CD4-positive, alpha-beta memory T cell (primary cell): ENCODE measurements at regions not wholly inside any gene's neighbourhood (a gene's known extent, or its start where the extent isn't known, plus 50 kb on each side); places are given as distances from the start of the nearest gene placed in this dataset.

Experiments used
- CTCF ChIA-PET: fragments of 350-600 bp; sonication (Branson Sonifier 250); formaldehyde crosslinking; loops from one replicate; lab custom pipeline; 2021; ENCODE audit warnings: inconsistent platforms; ENCODE audit not compliant: partially characterized antibody; lab: Charles Lee
- POLR2A ChIA-PET: fragments of 350-600 bp; sonication (Branson Sonifier 250); formaldehyde crosslinking; loops from one replicate; lab custom pipeline; 2021; ENCODE audit not compliant: partially characterized antibody; lab: Charles Lee
- DNase-seq, 5 donors: peaks; one replicate each; pipeline versions ENCODE4 v3.0.0 to v3.0.0-alpha.2; 2020 to 2022; ENCODE audit warnings: mixed read lengths in 1 of 5
- H3K27ac ChIP-seq: one replicate; pipeline ENCODE4 v1.7.0; 2013; ENCODE audit warnings: low read depth, low read length
- H3K27me3 ChIP-seq: 2 replicates; pipeline ENCODE4 v1.7.0; 2013; ENCODE audit warnings: mild to moderate bottlenecking, low read length, moderate library complexity; ENCODE audit not compliant: insufficient read depth
- H3K36me3 ChIP-seq: 2 replicates; pipeline ENCODE4 v1.7.0; 2013; ENCODE audit warnings: mild to moderate bottlenecking, low read length, moderate library complexity; ENCODE audit not compliant: insufficient read depth
- H3K4me1 ChIP-seq: 2 replicates; pipeline ENCODE4 v1.7.0; 2013; ENCODE audit warnings: mild to moderate bottlenecking, low read length, moderate library complexity; ENCODE audit not compliant: insufficient read depth
- H3K4me3 ChIP-seq, 2 donors: one replicate each; pipeline ENCODE4 v1.7.0; 2013; ENCODE audit warnings: low read length in 2 of 2, mild to moderate bottlenecking in 1 of 2
- H3K9me3 ChIP-seq, 2 donors: one replicate each; pipeline ENCODE4 v1.7.0; 2013; ENCODE audit warnings: low read length in 2 of 2, control low read depth in 1 of 2; ENCODE audit not compliant: control insufficient read depth in 1 of 2
- H3K27ac Mint-ChIP-seq, 7 donors: one replicate each; pipeline ENCODE4 v1.8.0; 2020 to 2021; ENCODE audit warnings: mixed read lengths in 7 of 7, mild to moderate bottlenecking in 6 of 7, inconsistent platforms in 3 of 7, moderate library complexity in 3 of 7
- H3K27me3 Mint-ChIP-seq, 2 donors: one replicate each; pipeline ENCODE4 v1.8.0; 2020 to 2021; ENCODE audit warnings: mixed read lengths in 2 of 2
- H3K36me3 Mint-ChIP-seq, 2 donors: one replicate each; pipeline ENCODE4 v1.8.0; 2020 to 2021; ENCODE audit warnings: mixed read lengths in 2 of 2, inconsistent platforms in 1 of 2, mild to moderate bottlenecking in 1 of 2
- H3K4me1 Mint-ChIP-seq, 4 donors: one replicate each; pipeline ENCODE4 v1.8.0; 2020 to 2021; ENCODE audit warnings: mixed read lengths in 4 of 4, mild to moderate bottlenecking in 1 of 4
- H3K4me3 Mint-ChIP-seq, 8 donors: one replicate each; pipeline ENCODE4 v1.8.0; 2020 to 2021; ENCODE audit warnings: mixed read lengths in 8 of 8, mild to moderate bottlenecking in 7 of 8, moderate library complexity in 6 of 8, inconsistent platforms in 3 of 8
- H3K9me3 Mint-ChIP-seq, 8 donors: one replicate each; pipeline ENCODE4 v1.8.0; 2020 to 2021; ENCODE audit warnings: mixed read lengths in 8 of 8, mild to moderate bottlenecking in 5 of 8, inconsistent platforms in 3 of 8, moderate library complexity in 1 of 8
- intact Hi-C: fragments of 100-400 bp; cut with micrococcal nuclease; formaldehyde crosslinking; loops from one replicate; pipeline ENCODE4 v1.15.1; 2023

DNA sequence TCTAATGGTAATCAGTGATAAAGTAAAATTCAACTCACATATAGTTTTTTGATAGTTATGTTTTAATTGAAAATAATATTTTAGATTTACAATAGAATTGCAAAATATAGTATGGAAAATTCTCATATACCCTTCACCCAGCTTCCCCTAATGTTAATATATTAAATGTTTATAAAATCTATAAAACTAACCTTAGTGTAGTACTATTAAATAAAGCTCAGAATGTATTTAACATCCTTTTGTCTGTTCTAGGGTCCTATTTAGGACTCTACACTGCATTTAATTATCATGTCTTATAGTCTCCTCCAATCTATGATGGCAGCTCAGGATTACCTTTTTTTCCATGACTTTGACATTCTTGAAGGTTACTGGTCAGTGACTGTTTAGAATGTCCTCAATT lies 389.2 kb downstream of the LMX1A start:
- Histone ChIP-seq H3K4me1 (no peaks in the 10 kb centered on the region), H3K27me3 (no peaks in the 10 kb centered on the region), H3K9me3 (no peaks in the 10 kb centered on the region), H3K27ac (no peak overlapping the region), H3K4me3 (no peak overlapping the region), H3K36me3 (no peaks in the 10 kb centered on the region)
- CTCF ChIA-PET: interaction anchor here (1.0 kb wide), 1 partner anchor 15 kb away, joined by 3 read pairs; no protein-coding TSS in a partner anchor
- no peak overlapping the region for H3K4me3 Mint-ChIP-seq
- no peak overlapping the region for H3K27ac Mint-ChIP-seq
- peaks cover 0 to 15% (median 2%) of the 10 kb centered on the region in 8 donors for H3K9me3 Mint-ChIP-seq
- DNase-seq: no peak
- H3K4me1 Mint-ChIP-seq: no peaks in the 10 kb centered on the region
- POLR2A ChIA-PET: no interaction called here
- H3K27me3 Mint-ChIP-seq: no peaks in the 10 kb centered on the region
- H3K36me3 Mint-ChIP-seq: no peaks in the 10 kb centered on the region
- intact Hi-C loops: no loop called here

DNA sequence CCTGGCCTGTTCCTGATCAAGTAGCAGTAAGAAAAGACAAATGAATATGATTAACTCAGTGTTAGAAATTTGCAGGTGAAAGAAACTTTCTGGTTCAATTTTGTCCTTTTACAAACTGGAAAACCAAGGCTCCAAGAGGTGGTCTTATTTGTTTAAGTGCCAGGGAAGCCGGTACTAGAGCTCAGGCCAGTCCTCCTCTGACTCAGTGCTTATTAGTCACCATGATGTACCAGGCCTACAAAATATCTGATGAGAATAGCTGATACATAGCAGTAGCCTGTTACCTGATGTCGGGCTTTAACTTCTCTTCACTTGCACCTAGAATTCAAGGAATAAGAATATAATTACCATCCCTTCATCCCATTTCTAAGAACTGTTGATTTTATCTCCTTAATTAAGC lies 394.8 kb downstream of the LMX1A start:
- H3K36me3 Mint-ChIP-seq: no peaks in the 10 kb centered on the region
- Histone ChIP-seq H3K36me3 (no peaks in the 10 kb centered on the region), H3K4me3 (no peak overlapping the region), H3K27ac (no peak overlapping the region), H3K9me3 (no peaks in the 10 kb centered on the region), H3K4me1 (no peaks in the 10 kb centered on the region), H3K27me3 (no peaks in the 10 kb centered on the region)
- ChIA-PET POLR2A (no interaction called here), CTCF (no interaction called here)
- H3K27ac Mint-ChIP-seq: no peak overlapping the region
- no peak for DNase-seq
- peaks cover 0 to 12% (median 0%) of the 10 kb centered on the region in 8 donors for H3K9me3 Mint-ChIP-seq
- no peak overlapping the region for H3K4me3 Mint-ChIP-seq
- no peaks in the 10 kb centered on the region for H3K4me1 Mint-ChIP-seq
- intact Hi-C loops: no loop called here
- H3K27me3 Mint-ChIP-seq: no peaks in the 10 kb centered on the region

DNA sequence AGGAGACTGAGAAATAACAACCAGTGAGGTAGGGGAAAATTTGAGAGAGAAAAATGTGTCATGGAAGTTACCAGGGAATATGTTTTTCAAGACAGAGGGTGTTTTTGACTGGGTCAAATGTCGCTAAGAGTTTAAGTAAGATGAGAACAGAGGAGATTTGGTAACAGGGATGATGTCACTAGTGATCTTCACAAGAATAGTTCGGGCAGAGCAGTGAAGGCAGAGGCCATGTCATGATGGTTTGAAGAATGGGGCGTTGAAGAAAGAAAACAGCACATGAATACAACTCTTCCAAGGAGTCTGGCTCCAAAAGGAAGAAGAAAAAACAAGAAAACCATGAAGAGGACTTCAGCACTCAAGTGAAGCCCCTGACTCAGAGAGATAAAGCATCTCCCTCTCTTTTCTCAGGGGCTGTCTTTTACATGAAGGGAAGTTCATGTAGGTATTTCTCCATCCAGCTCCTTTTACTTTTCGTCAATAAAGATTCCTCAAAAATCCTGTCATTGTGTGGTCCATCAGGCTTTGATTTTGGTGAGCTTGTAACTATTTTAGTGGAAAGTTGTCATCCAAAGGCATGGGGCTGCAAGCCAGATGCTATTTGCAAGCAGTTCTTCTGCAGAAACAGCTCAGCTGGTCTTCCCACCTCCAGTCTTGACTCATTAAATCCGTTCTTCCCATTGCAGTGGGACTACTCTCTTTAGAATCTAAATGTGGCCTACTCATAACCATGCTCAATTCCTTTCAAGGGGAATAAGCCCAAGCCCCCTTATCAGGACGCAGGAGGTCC lies 397.3 kb downstream of the LMX1A start:
- Mint-ChIP-seq H3K4me3 (no peak overlapping the region), H3K9me3 (peaks cover 0 to 12% (median 0%) of the 10 kb centered on the region in 8 donors), H3K36me3 (no peaks in the 10 kb centered on the region), H3K27ac (no peak overlapping the region), H3K27me3 (no peaks in the 10 kb centered on the region), H3K4me1 (no peaks in the 10 kb centered on the region)
- H3K4me1 ChIP-seq: no peaks in the 10 kb centered on the region
- intact Hi-C loops: no loop called here
- DNase-seq: no peak
- H3K4me3 ChIP-seq: no peak overlapping the region
- H3K27ac ChIP-seq: no peak overlapping the region
- H3K27me3 ChIP-seq: no peaks in the 10 kb centered on the region
- CTCF ChIA-PET: no interaction called here
- H3K36me3 ChIP-seq: no peaks in the 10 kb centered on the region
- H3K9me3 ChIP-seq: no peaks in the 10 kb centered on the region
- POLR2A ChIA-PET: no interaction called here

DNA sequence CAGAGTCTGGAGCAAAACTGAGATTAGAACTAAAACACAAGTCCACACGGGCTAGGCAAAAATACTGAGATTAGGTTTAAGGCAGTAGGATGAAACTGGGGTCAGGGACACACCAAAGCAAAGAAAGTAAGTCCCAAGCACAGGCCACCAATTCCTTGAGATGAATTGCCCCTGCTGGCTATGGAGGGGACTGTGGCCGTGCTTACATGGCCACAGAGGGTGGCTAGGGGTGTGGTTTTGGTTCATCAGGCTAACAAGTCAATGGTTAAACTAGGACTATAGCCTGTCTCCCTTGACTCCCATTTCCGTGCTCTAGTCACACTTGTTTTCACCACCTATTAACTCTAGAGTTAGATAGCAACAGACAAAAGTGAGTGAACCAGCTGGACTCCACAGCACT lies 394.8 kb downstream of the PBX1 start:
- H3K4me3 ChIP-seq: no peak overlapping the region
- Mint-ChIP-seq H3K27me3 (no peaks in the 10 kb centered on the region), H3K27ac (no peak overlapping the region), H3K36me3 (no peaks in the 10 kb centered on the region), H3K9me3 (peaks cover 2 to 22% (median 14%) of the 10 kb centered on the region in 8 donors), H3K4me3 (no peak overlapping the region), H3K4me1 (no peaks in the 10 kb centered on the region)
- H3K27ac ChIP-seq: no peak overlapping the region
- H3K9me3 ChIP-seq: no peaks in the 10 kb centered on the region
- POLR2A ChIA-PET: no interaction called here
- no peaks in the 10 kb centered on the region for H3K36me3 ChIP-seq
- H3K4me1 ChIP-seq: no peaks in the 10 kb centered on the region
- DNase-seq: no peak
- intact Hi-C loops: no loop called here
- CTCF ChIA-PET: no interaction called here
- H3K27me3 ChIP-seq: no peaks in the 10 kb centered on the region

DNA sequence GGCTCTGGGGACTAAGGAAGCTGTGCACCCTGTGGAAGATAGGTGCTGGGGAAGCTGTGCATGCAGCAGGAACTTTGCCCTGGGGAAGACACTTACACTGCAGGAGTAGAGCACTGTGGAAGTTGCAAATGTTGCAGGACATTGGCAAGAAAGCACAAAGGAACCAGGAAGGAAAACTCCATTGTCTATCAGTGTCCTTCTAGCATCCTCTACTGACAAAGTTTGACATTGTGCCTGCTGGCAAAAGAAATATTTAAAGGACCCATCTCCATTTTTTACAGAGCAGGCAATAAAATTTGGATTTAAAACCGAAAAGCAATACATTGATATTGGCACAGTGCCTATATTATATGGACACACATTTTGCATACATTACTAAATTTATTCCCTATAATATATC lies 394.1 kb downstream of the PBX1 start:
- CTCF ChIA-PET: no interaction called here
- Mint-ChIP-seq H3K36me3 (peaks cover 0 to 2% of the 10 kb centered on the region in 2 donors), H3K4me1 (no peaks in the 10 kb centered on the region), H3K27me3 (no peaks in the 10 kb centered on the region), H3K27ac (no peak overlapping the region), H3K4me3 (no peak overlapping the region), H3K9me3 (peaks cover 2 to 26% (median 21%) of the 10 kb centered on the region in 8 donors)
- Histone ChIP-seq H3K27me3 (no peaks in the 10 kb centered on the region), H3K27ac (no peak overlapping the region), H3K4me3 (no peak overlapping the region), H3K36me3 (no peaks in the 10 kb centered on the region), H3K4me1 (no peaks in the 10 kb centered on the region), H3K9me3 (peaks cover 0 to 4% of the 10 kb centered on the region in 2 donors)
- POLR2A ChIA-PET: no interaction called here
- DNase-seq: no peak
- intact Hi-C loops: no loop called here

DNA sequence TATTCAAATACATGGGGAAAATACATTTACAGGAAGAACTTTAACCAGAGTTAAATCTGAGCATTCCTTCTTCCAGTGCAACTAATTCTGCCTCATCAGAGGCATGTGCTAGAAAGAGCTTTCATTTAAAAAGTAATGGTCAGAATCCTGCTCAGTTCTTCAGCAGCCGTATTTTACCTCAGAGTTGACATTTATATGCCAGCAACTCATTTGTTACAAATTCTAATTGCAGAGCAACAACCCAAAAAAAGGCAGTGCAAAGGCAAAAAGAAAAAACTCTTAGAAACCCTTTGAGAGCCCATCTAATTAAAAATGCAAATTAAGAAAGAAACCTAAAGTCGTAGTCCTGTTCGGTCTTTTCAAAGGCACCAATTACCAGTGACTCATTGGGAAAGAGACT lies 392.5 kb downstream of the PBX1 start:
- H3K36me3 Mint-ChIP-seq: peaks cover 0 to 2% of the 10 kb centered on the region in 2 donors
- intact Hi-C loops: no loop called here
- DNase-seq: no peak
- H3K9me3 Mint-ChIP-seq: peaks cover 2 to 37% (median 28%) of the 10 kb centered on the region in 8 donors
- H3K27ac Mint-ChIP-seq: no peak overlapping the region
- ChIA-PET POLR2A (no interaction called here), CTCF (no interaction called here)
- Histone ChIP-seq H3K27ac (no peak overlapping the region), H3K36me3 (no peaks in the 10 kb centered on the region), H3K9me3 (peaks cover 0 to 7% of the 10 kb centered on the region in 2 donors), H3K27me3 (no peaks in the 10 kb centered on the region), H3K4me1 (no peaks in the 10 kb centered on the region), H3K4me3 (no peak overlapping the region)
- no peaks in the 10 kb centered on the region for H3K27me3 Mint-ChIP-seq
- H3K4me1 Mint-ChIP-seq: no peaks in the 10 kb centered on the region
- H3K4me3 Mint-ChIP-seq: no peak overlapping the region

DNA sequence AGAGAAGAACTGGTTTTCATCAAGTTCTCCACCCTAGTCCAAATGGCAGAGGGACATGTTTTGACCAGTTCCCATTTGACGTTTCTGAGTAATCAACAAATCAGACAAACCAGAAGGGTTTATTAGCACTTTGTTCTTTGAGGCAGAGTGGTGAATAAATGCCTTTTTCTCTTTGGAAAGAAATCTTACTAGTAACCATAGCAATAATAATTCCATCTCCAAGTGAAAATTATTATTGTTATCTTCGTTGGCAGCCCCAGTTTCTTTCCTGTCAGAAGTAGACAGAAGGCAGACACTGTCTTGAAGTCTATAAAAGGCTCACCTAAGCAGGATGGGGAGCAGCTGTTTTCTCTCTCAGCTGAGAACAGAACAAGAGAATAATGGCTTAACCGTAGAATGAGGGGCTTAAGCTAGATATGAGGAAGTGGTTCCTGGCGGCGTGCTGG lies 391.6 kb downstream of the PBX1 start:
- ChIA-PET POLR2A (no interaction called here), CTCF (no interaction called here)

More for the DNA sequence above, 391.6 kb downstream of the PBX1 start:
- intact Hi-C loops: no loop called here
- Histone ChIP-seq H3K27me3 (no peaks in the 10 kb centered on the region), H3K4me3 (no peak overlapping the region), H3K36me3 (no peaks in the 10 kb centered on the region), H3K9me3 (peaks cover 0 to 7% of the 10 kb centered on the region in 2 donors), H3K27ac (no peak overlapping the region), H3K4me1 (no peaks in the 10 kb centered on the region)
- Mint-ChIP-seq H3K27ac (no peak overlapping the region), H3K9me3 (peaks cover 4 to 38% (median 32%) of the 10 kb centered on the region in 8 donors), H3K27me3 (no peaks in the 10 kb centered on the region), H3K36me3 (peaks cover 0 to 3% of the 10 kb centered on the region in 2 donors), H3K4me3 (no peak overlapping the region), H3K4me1 (no peaks in the 10 kb centered on the region)
- no peak for DNase-seq
